H1 (cell line): ENCODE measurements at regions not wholly inside any gene's neighbourhood (a gene's known extent, or its start where the extent isn't known, plus 50 kb on each side); places are given as distances from the start of the nearest gene placed in this dataset.

Experiments used
- CHD2 ChIP-seq: IDR thresholded peaks from 2 replicates; pipeline ENCODE4 v1.6.1; 2012; ENCODE audit warnings: low read length, improper control_type of control experiment
- SP2 ChIP-seq: IDR thresholded peaks from 2 replicates; pipeline ENCODE4 v1.6.1; 2012; ENCODE audit warnings: mild to moderate bottlenecking, low read length, inconsistent platforms

DNA sequence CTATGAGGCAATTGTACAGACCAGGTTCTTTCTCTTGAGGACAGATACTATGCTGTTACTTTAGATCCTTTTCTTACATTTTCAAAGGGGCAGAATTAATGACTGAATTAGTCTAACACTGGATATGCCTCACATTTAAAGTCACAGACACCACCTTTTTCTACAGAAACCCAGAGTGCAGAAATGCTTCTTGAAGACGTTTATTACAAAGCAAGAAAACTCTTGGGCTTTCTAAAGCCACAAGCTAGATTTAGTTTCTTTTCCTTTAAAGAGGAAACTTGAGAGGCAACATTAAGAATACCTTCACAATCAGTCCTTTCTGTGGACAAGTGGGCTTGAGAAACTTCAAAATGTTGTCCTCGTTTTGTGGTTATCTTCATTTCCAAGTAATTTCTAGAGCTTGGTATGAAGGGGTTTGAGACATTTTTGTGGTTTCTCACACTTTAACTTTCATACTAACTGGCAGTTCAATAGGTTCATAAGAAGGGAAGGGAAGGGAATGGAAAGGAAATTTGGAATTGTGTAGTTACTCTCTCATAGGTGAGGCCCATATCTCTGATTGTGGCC, 527.4 kb downstream of the RASEF start (continued):
- TF ChIP-seq CHD2 (no peak), SP2 (no peak)
- TF ChIP-seq, all 59 proteins: peak for 0
